Ecto neural progenitor cell (in vitro differentiated cells): ENCODE measurements at regions not wholly inside any gene's neighbourhood (a gene's known extent, or its start where the extent isn't known, plus 50 kb on each side); places are given as distances from the start of the nearest gene placed in this dataset.

Experiments used
- DNase-seq: peaks from one replicate; pipeline ENCODE4 v3.0.0-alpha.2; 2018; ENCODE audit warnings: low spot score

DNA sequence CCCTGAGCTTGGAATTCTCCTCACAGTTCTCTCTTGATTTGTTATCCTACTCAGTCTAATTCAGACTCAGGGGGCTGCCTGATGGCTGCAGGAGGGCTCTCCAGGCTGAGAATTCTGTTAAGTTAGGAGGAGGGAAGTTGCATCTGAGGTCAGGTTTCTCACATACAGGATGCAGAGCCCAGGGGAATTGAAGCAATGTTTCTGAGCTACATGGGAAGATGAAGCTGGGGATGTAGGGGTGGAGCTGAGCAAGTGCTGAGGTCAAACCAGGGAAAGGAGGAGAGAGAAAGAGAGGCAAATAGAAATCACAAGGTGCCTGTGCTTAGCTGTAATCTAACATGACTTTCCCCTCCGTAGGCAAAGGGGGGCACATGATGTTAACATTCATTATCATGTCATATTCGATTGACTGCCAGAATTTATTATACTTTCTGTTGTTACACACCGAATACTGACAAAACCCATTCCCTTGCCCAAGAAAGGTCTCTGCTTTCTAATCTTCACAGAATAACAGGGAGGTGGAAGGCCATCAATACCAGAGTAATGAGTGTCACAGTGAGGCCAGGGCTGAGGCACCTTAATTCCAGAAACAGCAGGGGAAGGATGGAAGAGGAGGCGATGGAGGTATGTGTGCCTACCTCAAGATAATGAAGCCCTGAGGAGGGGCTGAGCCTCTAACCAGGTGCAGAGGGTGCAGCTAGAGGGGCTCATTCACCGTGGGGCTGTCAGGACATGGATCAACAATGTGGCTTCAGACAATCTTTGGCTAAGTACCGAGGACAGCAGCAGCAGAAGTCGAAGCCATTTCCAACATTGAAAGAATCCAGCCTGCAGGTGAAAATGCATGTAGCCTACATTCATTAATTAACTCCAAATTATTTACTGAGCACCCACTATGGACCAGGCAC lies 205.4 kb upstream of the SNX19 start:
- no peak for DNase-seq

DNA sequence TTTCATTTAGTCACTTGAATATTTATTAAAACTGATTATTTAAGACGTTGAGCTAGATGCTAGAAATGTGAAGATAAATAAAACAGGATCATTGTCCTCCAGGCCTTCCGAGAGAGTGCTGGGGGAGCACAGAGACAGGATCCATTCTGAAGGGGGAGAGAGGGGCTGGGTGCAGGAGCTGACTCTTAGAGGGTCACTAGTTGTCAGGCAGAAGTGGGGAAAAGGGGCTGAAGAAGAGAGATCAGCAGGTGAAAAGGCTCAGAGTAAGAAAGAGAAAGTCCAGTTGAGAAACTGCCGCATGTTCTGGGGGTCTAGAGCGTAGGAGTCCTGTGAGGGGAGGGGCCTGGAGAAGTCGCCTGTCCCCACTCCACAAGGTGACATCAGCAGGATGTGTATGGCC lies 206.2 kb upstream of the SNX19 start:
- DNase-seq, result no peak

DNA sequence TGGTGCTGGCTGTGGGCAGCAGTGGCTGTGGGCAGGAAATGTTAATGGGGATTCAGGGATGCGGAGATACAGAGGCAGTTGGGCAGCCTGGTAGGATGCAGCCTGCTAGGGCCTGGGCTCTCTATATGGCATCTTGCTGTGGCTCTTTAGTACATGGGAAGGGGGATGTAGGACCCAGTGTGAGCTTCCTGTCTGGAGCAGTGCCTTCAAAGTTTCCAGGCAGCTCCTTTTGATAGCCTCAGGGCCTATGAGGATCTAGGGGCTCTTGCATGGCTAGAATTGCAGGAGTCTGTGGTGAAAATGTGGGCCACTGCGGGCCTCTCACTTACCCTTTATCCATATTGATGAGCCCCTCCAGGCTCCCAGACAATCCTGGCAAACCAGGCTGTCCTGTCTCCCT lies 213.2 kb upstream of the SNX19 start:
- DNase-seq, result no peak

DNA sequence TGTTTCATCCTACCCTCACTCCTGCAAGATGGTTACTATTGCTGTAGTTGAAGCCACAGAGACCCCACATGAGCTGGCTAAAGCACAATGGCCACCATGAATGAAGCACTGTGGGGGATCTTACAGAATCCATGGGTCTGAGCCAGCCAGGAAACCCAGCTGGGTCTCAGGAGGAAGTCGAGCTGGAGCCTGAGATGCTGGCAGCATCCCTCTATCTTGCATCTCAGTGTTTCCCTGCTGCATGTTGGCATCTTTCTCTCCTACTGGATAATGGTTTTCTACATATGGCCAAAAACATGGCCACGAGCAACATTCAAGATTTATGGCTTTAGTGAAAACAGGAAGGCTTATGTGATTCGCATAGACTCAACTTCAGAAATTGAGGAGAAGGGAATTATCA lies 219.3 kb upstream of the SNX19 start:
- DNase-seq, result no peak

DNA sequence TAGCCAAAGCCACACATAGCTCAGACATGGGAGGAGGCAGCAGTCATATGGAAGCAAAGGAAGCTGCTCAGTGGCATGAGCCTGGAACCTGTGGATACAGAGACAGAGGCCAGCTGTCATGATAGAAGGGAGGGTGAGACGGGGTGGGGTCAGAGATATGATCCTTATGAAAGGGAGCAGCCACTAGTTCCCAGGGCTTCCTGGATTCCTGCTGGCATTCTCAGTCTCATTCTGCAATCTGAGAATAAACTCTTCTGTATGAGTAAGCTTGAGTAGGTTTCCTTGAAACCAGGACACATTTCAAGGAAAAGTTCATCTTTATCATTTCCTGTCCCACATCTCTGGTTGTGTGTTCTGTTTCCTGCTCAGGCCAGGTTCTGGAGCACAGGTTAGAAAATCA lies 220.2 kb upstream of the SNX19 start:
- no peak for DNase-seq

DNA sequence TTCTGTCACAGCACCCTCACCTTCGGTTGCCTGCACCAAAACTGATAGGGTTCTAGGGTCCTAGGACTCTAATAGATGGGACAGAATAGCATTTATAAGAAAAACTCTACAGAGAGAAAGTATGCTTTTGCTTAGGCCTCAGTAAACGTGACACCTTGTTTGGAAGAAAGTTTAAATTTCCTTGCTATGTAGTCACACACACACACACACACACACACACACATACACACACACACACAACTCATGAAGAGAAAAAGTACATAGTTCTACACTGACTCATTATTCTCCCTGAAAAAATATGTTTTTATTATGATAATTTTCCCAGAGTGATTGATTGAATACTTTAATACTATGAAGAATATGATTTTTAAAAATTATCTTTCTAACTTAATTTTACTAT lies 220.8 kb upstream of the SNX19 start:
- DNase-seq, result no peak

DNA sequence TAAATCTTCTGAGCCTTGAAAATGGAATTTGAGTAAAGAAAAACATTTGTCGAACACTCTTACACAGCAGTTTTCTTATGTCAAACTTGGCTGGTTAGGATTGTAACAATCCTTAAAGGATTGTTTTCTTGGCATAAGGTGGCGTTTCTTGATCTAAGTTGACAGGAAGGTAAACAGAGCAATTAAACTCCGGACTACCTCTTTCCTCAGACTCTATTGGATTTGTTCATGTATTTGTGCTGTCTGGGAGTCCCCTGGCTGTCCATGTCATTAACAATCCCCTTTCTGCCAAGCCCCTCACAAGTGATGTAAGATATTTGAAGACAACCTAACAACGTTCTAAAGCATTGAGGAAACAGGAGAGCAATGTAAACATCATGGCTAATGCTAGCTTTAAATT lies 222.5 kb upstream of the SNX19 start:
- no peak for DNase-seq

DNA sequence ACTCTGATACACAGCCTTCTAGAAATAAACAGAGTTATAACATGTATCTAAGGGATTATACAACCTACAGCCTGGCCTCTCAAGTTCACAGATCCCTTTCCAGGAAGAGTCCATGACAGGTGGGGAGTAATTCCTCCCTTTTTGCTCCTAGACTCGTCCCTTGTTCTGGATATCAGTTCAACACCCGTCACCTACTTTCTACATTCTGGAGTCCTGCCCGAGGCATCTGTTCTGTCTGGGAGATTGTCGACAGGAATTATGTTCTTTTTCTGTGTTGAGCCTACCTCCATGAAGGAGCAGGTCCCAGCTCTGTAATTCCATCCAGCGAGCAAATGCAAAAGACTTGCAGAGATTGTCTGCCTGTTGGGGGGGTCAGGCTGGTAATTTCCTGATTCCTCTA lies 224.6 kb upstream of the NTM start:
- no peak for DNase-seq

DNA sequence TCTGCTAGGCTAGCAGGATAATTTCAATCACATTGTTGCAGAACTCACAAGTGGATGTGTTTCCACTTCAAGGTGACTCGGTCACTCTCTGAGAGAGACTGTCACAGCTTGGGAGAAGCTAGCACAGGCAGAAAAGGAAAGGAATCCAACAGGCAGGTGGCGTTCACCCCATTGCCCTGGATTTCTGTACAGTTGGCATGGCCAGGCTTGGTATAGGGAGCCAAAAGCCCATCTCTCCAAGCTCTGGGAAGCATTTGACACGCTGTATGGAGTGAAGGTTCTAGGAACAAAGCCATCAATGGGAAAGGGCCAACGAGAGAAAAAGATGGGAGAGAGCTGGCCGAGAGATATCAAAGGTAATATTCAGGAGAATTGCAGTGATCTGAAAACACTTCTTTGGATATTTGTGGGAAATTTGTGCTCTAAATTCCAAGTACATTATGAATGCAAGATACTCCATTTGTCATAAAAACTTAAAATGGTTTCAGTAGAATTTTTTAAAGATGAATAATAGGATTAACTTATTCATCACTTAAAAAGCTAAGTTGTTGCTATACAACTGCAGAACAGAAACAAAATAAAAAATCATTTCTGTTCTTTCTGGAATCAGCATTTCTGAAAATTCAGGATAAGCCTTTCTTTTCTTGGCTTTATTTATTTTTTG lies 223.5 kb upstream of the NTM start:
- no peak for DNase-seq

DNA sequence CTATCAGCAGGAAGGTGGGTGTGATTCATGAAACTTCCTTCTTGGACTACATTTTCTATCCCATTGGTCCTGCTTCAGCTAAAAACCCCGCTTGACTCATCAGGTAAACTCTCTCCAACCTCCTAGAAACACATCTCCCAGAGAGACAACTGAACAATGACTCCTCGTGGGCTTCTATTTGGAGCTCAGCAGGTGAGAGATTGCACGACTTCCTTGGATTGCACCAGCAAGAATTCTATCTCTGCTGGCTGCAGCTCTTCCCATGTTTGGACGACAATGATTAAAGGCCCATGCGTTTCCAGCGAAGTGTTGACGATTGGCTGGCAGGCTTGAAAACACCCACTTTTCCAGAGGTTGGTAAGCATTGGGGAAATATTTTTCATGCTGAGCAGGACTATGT lies 216.1 kb upstream of the NTM start:
- DNase-seq, result no peak

DNA sequence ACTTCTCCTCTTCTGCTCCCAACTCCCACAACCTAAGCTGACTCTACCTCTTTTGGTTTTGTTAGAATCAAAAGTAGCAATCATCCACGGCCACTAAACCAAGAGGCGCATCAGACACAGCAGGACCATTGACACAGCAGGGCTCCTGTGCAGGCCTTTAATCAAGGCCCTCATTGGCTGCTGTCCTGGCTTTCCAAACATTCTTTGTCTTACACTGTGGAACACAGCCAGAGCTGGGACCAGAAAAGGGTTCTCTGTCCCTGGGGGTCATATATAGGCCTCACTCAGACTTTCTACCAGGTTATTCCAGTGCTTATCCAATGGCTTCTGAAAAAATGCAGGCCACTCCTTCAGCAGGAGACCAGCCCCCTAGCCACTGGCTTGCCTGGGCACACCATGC lies 212.7 kb upstream of the NTM start:
- no peak for DNase-seq

DNA sequence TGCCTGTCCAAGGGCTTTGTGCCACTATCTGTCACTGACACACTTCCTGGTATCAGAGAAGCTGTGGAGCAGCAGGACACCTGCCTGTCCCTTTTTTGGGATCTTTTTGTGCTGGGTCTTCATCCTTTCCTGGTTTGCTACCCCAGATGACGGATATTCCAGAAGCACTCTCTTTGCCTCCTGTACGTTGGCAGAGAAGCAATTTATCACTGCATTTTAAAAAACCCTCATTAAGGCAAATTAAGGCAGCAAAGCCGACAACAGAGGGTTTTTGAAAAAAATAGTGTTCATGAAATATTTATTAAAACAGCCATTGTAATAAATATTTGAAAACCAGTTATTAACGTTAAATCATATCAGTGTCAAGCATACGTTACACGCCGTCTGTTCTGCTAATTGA lies 209.6 kb upstream of the NTM start:
- no peak for DNase-seq

DNA sequence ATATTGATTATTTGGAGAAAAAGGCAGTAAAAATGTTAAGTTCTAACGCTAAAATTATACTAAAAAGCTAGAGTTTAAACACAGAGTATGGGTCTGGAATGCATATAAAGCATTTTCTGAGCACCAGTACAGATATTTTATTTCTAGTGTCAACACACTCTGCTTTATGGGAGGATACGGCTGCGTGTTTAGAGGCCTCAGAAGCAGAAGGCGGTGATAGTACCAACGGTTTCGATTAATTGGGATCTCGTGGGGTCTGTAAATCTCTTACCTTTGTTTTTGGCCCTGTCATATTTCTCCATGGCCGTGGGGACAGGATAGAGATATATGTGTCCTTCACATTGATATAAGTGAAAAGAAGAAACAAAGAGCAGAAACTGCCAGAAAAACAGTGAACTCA lies 206.8 kb upstream of the NTM start:
- DNase-seq, result no peak

DNA sequence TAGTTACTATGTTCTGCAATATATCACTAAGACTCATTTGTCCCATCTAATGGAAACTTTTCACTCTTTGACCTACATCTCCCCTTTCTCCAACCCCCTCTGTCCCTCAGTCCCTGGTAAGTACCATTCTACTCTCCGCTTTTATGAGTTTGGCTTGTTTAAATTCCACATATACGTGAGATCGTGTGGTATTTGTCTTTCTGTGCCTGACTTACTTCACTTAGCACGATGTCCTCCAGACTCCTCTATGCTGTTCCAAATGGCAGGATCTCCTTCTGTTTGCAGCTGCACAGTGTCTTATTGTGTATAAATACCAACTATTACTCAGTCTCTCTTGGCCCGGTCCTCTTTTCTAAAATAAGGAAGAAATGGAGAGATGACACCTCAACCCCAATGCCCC lies 205.4 kb upstream of the NTM start:
- DNase-seq, result no peak

DNA sequence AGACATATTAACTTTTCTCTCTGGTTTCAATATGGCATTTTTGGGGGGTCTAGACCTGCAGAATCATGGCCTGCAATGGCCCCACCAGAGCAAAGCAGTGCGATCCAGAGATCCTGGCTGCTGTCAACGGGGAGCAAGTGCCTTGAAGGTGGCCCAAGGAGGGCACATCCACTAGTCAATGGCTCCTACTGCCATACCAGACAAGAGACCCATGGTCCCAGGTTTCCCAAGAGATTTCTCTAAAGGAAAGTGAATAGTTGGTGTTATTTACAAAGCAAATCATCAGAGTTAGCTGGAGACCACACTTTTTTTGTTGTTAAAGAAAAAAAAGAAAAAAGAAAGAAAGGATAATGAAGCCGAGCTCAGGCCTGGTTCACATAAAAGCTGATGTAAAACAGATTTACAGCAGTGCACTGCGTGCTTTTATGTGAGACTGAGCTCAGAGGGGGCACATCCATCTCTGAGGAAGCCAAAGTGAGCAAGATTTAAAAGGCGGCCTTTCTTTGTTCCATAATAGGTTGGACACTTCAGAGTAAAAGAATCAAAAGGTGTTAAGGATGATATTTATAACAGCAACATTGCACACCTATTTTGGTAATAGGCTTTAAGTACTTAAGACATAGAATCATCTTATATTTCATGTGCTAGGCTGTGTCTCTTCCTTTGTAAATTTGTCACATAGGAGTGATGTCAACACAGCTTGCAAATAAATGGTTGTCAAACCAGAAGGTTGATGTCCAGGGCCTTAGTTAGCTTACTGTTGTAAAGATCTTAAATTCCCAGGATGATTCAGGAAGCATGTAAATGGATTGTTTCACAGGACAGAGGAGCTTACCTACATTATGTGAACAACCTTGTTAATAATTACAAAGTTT lies 201.3 kb upstream of the NTM start:
- no peak for DNase-seq

DNA sequence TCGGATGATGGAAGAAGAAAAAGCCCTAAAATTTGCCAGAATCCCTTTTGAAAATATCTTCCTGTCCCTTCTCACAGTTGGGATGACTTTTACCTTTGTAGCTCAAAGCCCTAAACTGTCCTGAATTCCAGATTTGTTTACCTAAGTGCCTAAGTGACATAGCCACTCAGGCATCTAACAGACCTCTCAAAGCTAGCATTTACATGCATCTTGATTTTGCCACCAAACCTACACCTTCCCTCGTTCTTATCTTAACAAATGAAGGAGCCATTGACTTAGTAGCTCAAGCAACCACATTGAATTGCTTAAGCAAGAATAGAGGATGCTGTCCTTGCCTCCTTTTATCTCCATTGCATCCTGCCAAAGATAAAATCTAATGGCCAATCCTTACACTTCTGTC lies 198.4 kb upstream of the NTM start:
- no peak for DNase-seq

DNA sequence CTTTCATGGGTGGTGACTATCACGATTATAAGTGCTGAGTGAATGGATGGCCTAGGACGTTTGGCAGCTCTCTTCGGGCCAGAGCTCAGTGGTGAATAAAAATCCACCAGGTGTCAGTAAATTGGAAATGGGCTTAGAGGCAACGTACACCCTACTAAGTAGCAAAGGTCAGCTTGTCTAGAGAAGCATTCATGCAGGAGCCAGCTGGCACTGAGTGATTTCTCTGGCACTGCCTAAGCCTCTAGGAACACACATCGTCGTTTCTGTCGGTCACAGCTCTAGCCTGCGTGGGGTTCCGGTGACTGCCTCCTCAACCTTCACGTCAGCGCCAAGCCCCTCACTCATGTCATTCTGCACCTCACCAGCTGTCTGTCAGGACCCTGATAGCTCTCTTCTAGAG lies 192.4 kb upstream of the NTM start:
- DNase-seq, result no peak

DNA sequence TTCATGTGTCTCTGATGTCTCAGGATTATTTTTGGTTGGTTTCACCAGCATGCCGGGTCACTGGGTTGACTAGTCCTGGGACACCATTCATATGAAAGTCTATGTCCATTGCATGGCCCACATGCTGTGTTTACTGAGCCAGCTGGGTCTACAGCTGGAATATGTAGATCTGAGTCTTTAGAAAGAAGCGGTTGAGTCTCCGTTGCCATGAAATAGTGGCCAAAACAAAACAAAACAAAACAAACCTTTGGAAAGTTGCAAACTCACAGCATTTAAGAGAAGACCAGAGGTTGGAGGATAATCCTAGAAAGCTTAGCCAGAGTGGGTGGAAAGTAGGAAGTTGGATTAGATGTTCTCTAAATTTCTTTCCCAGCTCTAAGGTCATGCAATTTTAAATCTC lies 191.8 kb upstream of the NTM start:
- no peak for DNase-seq

DNA sequence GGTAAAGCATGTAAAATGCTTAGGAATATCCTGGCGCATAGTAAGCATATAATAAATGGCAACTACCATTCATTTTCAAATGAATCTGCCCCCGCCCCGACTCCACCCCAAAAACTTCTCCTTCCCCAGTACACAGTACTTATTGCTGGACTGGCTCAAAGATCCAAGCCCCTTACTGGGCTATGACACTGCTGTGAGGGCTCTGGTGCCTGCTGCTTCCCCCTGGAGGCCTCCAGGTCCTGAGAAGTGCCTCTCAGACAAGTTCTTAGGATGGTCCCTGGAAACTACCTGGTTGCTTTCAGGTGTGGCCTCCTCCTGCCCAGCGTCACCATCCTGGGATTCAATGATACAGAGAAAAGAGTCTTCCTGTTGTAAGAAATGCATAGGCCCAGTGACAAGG lies 190.6 kb upstream of the NTM start:
- no peak for DNase-seq

DNA sequence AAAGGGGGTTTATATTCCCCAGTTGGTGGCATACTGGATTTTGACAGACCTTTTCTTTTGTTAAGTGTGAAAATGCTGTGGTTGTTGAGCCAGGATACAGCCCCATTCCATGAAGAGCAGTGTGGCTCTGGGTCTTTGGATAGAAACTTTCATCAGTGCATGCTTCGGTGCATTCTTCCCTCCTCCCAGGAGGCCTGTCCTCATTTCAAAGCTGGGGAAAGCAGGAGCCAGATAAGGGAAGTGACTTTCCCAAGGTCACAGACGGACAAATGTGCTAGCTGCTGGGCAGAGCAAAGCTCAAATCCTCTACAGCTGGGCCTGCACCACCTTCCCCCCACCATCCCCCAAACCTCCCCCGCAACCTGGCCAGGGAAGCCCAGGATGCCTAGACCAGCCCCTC lies 184.5 kb upstream of the NTM start:
- no peak for DNase-seq

DNA sequence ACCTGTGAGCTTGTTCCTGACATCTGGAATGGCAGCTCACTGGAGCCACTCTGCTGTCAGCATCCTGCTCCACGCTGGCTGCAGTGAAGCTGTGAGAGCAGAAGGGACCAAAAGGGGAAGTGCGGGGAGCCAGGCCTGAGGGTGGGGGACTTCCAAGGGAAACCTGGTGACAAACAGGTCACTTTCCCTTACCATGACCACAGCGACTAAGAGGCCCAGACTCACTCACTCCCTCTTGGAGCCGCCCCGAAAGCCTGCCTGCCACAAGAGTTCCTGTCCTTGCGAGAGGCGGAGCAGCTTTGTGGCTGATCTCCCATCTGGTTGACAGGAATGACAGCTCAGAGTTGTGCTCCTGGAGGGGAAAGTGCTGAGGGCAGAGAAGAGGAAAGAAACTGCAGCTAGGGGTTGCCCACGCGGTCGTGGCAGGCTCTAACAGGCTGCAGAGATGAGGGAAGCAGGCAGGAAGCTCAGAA lies 183.8 kb upstream of the NTM start:
- DNase-seq, result peak; percentile 64

DNA sequence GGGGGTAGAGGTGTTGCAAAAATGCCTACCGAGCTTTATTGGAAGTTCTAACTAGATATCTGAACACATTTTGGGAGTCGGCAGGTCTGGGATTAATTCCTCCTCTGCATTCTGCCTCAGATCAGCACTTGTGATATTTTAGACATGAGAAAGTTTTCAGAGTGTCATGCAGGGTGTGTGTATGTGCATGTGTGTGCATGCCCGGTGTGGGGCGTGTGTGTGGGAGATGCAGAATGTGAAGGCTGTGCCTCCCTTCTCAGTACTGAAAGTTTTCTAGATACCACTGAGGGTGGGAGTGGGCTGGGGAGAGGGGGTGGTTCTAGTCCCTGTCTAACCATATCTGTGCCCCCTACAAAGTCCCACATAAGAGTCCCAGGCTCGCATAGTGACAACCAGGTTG lies 180.0 kb upstream of the NTM start:
- DNase-seq, result no peak

DNA sequence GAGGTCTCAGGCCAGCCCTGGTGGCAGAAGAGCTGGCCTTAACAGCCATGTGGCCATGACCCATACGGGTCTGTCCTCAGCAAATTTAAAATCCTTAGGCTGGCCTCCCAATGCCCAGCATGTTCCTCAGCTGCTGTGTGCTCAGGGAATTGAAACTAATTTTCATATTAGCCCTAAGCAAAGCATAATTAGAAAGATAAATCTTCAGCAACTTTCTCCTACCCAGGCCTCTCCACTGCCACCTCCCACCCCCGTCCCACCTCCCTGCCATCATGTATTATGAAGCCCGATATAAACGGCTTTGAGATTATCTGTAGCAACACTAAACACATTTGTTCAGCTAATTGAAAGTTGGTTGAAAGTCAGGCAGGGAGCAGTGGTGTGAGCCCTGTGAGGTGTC lies 178.8 kb upstream of the NTM start:
- no peak for DNase-seq
